HG03565 (cell line): ENCODE measurements at regions not wholly inside any gene's neighbourhood (a gene's known extent, or its start where the extent isn't known, plus 50 kb on each side); places are given as distances from the start of the nearest gene placed in this dataset.
"Not testable (repeated sequence)": the region's sequence is repeated elsewhere in the genome, so short reads cannot be mapped to it uniquely, and the experiment has no call there.

ENCODE experiments used
- ATAC-seq: cut with Tn5 transposase; IDR thresholded peaks from one replicate; pipeline ENCODE4 v1.9.1; 2021; ENCODE audit warnings: mild to moderate bottlenecking, moderate library complexity; ENCODE audit not compliant: unreplicated experiment

DNA sequence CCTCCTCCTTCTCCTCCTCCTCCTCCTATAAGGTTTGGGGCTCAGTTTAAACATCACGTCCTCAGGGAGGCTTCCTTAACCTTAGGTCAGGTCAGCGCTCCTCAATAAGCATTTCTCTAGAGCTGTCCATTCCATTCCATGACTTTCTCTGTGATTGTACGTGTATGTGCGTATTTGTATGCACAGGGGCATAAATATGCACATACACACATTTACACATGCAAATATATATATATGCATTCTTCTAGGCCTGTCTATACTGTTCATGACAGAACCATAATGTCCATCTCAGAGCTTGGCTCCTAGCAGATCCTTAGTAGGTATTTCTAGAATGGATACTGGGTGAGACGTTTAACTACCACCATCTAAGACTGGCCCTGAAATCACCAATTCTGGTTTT, 258.6 kb downstream of the STIM2 start:
- no peak for ATAC-seq

DNA sequence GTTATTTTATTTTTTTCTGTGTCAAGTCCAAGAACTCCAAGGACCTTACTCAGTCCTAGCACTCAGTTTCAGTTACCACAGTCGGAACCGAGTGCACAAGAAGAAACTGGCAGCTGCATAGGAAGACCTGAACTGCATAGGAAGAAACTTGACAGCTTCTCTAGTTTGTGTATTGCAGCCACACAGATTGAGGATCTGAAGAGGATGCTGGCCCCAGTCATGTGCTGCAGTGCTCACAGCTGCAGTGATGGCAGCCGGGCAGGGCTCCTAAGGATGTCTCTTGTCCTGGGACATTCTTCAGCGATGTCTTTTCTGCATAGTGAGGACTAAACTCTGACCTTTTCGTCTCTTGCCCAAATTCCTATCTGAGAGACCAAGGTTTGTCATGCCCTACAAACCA, 261.2 kb downstream of the STIM2 start:
- no peak for ATAC-seq

GRCh38 chr4:27123123-27123768, 262.6 kb downstream of the STIM2 start:
- no peak for ATAC-seq

GRCh38 chr4:27123769-27124124, 263.1 kb downstream of the STIM2 start:
- no peak for ATAC-seq

- ATAC-seq, result not testable (repeated sequence)
These were observed 266.3 kb downstream of the STIM2 start for GRCh38 chr4:27126895-27127294.

GRCh38 chr4:27128443-27128842, 267.8 kb downstream of the STIM2 start:
- no peak for ATAC-seq

- no peak for ATAC-seq
These were observed 269.3 kb downstream of the STIM2 start for GRCh38 chr4:27129871-27130366.

- no peak for ATAC-seq
These were observed 271.9 kb downstream of the STIM2 start for GRCh38 chr4:27132497-27132896.

GRCh38 chr4:27140486-27140885, 279.8 kb downstream of the STIM2 start:
- ATAC-seq, result no peak

DNA sequence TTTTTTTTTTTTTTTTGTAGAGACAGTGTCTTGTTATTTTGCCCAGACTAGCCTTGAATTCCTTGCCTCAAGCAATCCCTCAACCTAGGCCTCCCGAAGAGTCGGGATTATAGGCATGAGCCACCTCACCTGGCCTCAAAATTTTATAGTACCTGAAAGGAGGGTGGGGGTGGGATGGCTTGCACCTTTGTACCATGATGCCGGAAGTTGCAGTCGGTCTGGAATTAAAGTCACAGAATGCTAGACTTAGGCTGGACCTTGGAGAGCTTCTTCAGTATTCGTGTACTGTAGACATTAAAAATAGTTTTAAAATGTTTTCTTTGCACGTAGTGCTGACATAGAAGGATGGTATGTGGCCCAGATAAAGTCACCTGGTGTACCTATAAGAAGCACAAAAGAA, 280.9 kb downstream of the STIM2 start:
- ATAC-seq, result no peak

- ATAC-seq, result no peak
These were observed 282.2 kb downstream of the STIM2 start for GRCh38 chr4:27142841-27143240.

DNA sequence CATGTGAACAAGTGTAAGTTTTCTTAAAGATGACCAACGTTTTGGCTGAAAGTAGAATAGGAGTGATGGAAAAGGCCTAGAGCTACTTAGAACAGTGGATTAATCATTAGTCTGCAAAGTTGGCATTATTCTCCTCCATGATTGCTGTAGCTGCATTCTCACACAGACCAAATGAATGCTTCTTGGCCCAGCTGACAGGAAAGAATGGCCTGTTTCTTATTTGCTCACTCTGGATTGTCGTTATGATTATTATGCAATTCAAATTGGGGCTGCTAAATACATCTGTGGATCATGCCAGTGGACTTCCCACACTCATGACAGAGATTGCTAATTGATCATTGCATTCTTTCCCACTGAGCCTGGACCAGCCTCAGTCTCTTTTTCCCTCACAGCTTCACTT, 285.0 kb downstream of the STIM2 start:
- no peak for ATAC-seq

DNA sequence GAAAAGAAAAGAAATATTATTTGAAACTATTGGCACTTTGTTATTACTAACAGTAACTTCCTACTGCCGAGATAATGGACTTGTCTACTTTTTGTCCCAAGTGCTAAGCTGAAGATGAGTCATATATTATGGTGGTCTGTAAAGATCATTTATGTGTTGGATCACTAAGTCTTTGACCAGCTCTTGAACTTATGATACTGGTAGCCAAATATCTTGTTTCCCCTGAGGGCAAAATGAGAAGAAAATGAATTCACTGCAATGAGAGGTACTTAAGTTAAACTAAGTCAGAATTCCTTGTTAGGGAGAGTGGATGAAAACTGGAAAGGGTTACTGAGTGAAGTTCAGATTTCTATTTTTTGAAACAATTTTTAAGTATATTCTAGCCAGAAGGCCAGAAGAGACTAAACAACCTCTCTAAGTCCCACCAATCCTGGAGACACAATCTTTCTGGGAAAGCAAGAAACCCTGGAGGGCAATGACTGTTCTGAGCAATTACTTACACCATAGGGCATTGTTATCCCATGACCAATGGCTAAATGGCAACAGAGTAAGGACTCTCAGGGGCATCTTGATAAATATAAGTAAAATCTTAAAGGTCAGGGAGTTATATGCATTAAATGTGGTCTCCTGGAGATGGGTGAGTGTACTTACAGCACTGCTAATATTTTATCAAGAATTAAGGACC, 287.7 kb downstream of the STIM2 start:
- ATAC-seq, result no peak

GRCh38 chr4:27149541-27150212, 289.0 kb downstream of the STIM2 start:
- no peak for ATAC-seq

DNA sequence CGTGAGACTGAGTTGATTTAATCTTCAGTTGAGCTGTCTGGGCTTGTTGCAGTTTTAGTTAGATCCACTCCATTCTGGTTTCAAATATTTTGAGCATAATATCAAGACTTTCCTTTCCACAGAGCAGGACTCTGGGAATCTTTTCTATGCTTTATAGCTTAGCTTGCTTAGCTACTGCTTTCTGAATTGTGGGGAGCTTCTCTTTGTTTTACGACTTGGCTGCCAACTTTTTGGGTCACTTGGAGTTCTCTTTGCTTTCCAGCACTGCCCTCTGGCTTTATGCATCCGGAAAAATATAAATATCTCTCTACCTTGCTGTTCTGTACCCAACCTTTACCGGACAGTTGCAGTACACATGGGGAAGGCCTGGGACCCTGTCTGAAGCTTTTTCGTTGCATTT, 292.1 kb downstream of the STIM2 start:
- ATAC-seq, result no peak

DNA sequence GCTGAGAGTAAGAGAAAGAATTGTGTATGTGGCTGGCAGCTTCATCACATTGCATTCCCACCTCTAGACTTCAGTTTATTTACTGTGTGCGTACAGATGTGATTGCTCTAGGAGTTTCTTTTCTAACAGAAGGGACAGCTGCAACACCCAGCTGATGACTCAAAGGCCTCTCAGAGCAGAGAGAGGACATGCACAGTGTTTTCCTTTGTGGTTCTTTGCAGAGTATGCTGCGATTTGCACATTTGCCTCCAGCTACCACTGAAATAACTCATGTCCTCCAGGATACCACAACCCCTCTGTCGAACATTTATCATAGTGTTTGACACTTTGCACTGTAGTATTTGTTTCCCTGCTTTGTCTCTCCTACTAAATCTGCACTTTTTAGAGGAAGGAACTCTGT, 294.1 kb downstream of the STIM2 start:
- no peak for ATAC-seq

GRCh38 chr4:27161191-27161590, 300.6 kb downstream of the STIM2 start:
- no peak for ATAC-seq

DNA sequence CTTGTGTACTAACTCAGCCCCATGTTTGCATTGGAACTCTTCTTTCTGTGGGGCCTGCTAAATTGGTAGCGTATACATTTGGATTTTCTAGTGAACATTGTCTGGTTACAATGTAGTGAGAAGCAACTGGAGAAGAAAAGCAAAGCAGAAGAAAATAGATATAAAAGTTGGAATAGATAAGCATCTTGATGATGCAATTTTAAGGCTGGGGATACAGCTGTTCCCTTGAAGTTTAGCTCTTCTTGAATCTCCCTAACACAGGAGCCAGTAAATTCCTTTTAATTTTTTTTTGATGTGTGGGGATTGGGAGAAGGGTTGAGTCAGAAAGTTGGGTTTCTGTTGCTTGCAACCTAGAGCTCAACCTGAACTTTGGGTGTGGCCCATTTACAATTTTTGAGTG, 308.1 kb downstream of the STIM2 start:
- ATAC-seq, result no peak

GRCh38 chr4:27173280-27173679, 312.6 kb downstream of the STIM2 start:
- no peak for ATAC-seq

GRCh38 chr4:27176400-27176799, 315.8 kb downstream of the STIM2 start:
- no peak for ATAC-seq

DNA sequence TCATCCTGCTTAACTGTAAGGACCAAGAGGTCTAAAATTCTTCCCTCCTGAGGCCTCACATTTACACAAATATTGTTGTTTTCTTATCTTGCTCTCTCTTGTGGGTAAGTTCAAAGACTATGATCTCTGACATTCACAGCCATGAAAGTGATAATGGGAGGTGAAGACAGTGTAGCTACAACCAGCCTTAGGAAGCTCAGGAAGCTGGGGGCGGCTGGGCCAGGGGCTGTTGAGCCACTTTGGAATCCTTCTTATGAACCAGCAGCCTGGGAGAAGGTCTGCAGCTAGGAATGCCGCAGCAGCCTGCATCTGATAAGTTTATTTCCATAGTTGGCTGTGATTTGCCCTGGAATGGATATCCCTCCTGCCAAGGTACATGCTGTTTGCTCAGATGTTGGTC, 316.2 kb downstream of the STIM2 start:
- no peak for ATAC-seq

GRCh38 chr4:27178061-27178460, 317.4 kb downstream of the STIM2 start:
- no peak for ATAC-seq
